SU-DHL-6 (cell line): ENCODE measurements at regions not wholly inside any gene's neighbourhood (a gene's known extent, or its start where the extent isn't known, plus 50 kb on each side); places are given as distances from the start of the nearest gene placed in this dataset.
"Not testable (repeated sequence)": the region's sequence is repeated elsewhere in the genome, so short reads cannot be mapped to it uniquely, and the experiment has no call there.

Experiments
- H2AFZ ChIP-seq: fragments of 200-600 bp; sonication (generic); 2 replicates; pipeline ENCODE4 v1.6.1; 2014; ENCODE audit warnings: low read depth, mild to moderate bottlenecking, moderate library complexity, mixed read lengths, antibody characterized with exemption, low read length; ENCODE audit not compliant: severe bottlenecking
- H3F3A ChIP-seq: fragments of 200-600 bp; shearing (Covaris generic); 2 replicates; pipeline ENCODE4 v1.6.0; 2016; ENCODE audit warnings: antibody characterized with exemption, mild to moderate bottlenecking; ENCODE audit not compliant: insufficient read depth
- H3K27ac ChIP-seq: fragments of 200-600 bp; sonication (generic); 2 replicates; pipeline ENCODE4 v1.5.1; 2016; ENCODE audit warnings: low read depth, mild to moderate bottlenecking, low read length, moderate library complexity, mixed read lengths
- H3K27me3 ChIP-seq: fragments of 200-600 bp; sonication (generic), shearing (Covaris generic); 2 replicates; pipeline ENCODE4 v1.6.0; 2014; ENCODE audit warnings: mild to moderate bottlenecking, low read length
- H3K36me3 ChIP-seq: fragments of 200-600 bp; sonication (generic); 2 replicates; pipeline ENCODE4 v1.6.1; 2014; ENCODE audit warnings: mild to moderate bottlenecking, low read length, mixed read lengths
- H3K4me2 ChIP-seq: fragments of 300-600, 200-600 bp; shearing (Covaris generic), sonication (generic); 2 replicates; pipeline ENCODE4 v1.6.0; 2014; ENCODE audit warnings: low read length, low read depth, mild to moderate bottlenecking; ENCODE audit not compliant: poor library complexity, severe bottlenecking
- H3K4me3 ChIP-seq: fragments of 200-600 bp; sonication (generic); 2 replicates; pipeline ENCODE4 v1.5.1; 2014; ENCODE audit warnings: antibody characterized with exemption, low read length, mild to moderate bottlenecking, mixed read lengths; ENCODE audit not compliant: insufficient read depth, poor library complexity, severe bottlenecking
- H3K79me2 ChIP-seq: fragments of 200-600 bp; sonication (generic); 2 replicates; pipeline ENCODE4 v1.6.1; 2014; ENCODE audit warnings: mild to moderate bottlenecking, low read length, moderate library complexity; ENCODE audit not compliant: insufficient read depth
- H3K9ac ChIP-seq: fragments of 200-600 bp; sonication (generic); 2 replicates; pipeline ENCODE4 v1.7.0; 2014; ENCODE audit warnings: mild to moderate bottlenecking, low read length
- H3K9me2 ChIP-seq: fragments of 200-600 bp; sonication (generic); replicated peaks from 2 replicates; pipeline ENCODE4 v1.6.1; 2014; ENCODE audit warnings: low read length; ENCODE audit not compliant: insufficient read depth
- H3K9me3 ChIP-seq: fragments of 200-600 bp; sonication (generic); 2 replicates; pipeline ENCODE4 v1.6.1; 2014; ENCODE audit warnings: low read length, mixed read lengths; ENCODE audit not compliant: insufficient read depth
- H4K20me1 ChIP-seq: fragments of 200-600 bp; sonication (generic); 2 replicates; pipeline ENCODE4 v1.6.1; 2014; ENCODE audit warnings: low read depth, mild to moderate bottlenecking, antibody characterized with exemption, low read length, moderate library complexity, mixed read lengths
- EZH2phosphoT487 ChIP-seq: fragments of 200-600 bp; sonication (generic), shearing (Covaris generic); conservative IDR thresholded peaks from 2 replicates; pipeline ENCODE4 v1.6.1; 2018; ENCODE audit warnings: mild to moderate bottlenecking, antibody characterized with exemption, low read length, moderate library complexity, mixed read lengths
- TF ChIP-seq, protein P1 (sequence below): fragments of 200-600 bp; sonication (generic); IDR thresholded peaks from one replicate; pipeline ENCODE4 v1.5.1; 2017; ENCODE audit warnings: antibody characterized with exemption, mild to moderate bottlenecking, low read length, moderate library complexity; ENCODE audit not compliant: insufficient read depth, poor library complexity, severe bottlenecking

- Histone ChIP-seq H3K27me3 (no peaks in the 10 kb centered on the region), H2AFZ (no peak overlapping the region), H3K9ac (no peak overlapping the region), H3K4me3 (no peak overlapping the region), H3K9me3 (no peaks in the 10 kb centered on the region), H3K79me2 (no peaks in the 10 kb centered on the region), H3F3A (no peaks in the 10 kb centered on the region), H3K27ac (no peak overlapping the region), H4K20me1 (no peaks in the 10 kb centered on the region), H3K9me2 (no peaks in the 10 kb centered on the region), H3K36me3 (no peaks in the 10 kb centered on the region), H3K4me2 (no peak overlapping the region)
- TF ChIP-seq EZH2phosphoT487: no peak
- TF ChIP-seq, protein P1, sequence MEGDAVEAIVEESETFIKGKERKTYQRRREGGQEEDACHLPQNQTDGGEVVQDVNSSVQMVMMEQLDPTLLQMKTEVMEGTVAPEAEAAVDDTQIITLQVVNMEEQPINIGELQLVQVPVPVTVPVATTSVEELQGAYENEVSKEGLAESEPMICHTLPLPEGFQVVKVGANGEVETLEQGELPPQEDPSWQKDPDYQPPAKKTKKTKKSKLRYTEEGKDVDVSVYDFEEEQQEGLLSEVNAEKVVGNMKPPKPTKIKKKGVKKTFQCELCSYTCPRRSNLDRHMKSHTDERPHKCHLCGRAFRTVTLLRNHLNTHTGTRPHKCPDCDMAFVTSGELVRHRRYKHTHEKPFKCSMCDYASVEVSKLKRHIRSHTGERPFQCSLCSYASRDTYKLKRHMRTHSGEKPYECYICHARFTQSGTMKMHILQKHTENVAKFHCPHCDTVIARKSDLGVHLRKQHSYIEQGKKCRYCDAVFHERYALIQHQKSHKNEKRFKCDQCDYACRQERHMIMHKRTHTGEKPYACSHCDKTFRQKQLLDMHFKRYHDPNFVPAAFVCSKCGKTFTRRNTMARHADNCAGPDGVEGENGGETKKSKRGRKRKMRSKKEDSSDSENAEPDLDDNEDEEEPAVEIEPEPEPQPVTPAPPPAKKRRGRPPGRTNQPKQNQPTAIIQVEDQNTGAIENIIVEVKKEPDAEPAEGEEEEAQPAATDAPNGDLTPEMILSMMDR: no peak
Observed at GRCh38 chr2:125822746-125823145, 833.2 kb upstream of the GYPC start.

DNA sequence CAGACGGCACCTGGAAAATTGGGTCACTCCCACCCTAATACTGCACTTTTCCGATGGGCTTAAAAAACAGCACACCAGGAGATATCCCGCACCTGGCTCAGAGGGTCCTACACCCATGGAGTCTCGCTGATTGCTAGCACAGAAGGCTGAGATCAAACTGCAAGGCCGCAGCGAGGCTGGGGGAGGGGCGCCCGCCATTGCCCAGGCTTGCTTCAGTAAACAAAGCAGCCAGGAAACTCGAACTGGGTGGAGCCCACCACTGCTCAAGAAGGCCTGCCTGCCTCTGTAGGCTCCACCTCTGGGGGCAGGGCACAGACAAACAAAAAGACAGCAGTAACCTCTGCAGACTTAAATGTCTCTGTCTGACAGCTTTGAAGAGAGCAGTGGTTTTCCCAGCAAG lies 830.2 kb upstream of the GYPC start:
- H3K9me2 ChIP-seq, H3K4me2 ChIP-seq, H3K27ac ChIP-seq, H2AFZ ChIP-seq, H3K79me2 ChIP-seq, H3K9me3 ChIP-seq, H3K27me3 ChIP-seq, H3K9ac ChIP-seq, H3K4me3 ChIP-seq, H4K20me1 ChIP-seq, H3F3A ChIP-seq, H3K36me3 ChIP-seq: not testable (repeated sequence)

DNA sequence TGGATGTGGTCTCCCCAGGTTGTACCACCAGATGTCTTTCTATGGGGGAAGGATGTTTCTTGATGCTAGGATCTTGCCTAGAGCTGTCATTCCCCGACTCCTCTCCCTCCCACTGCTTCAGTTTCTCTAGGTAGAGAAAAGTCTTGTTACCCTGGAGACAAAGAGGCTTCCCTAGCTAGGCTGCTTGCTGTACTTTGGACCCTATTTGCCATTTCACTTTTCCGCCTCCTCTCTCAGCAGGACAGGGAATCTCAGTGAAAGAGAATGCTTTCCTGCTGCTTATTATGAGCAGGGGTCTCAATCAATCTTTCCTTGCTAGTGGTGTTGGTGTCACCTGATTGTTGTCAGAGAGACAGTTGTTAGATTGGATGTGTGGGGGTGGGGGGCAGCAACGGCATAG lies 818.8 kb upstream of the GYPC start:
- Histone ChIP-seq H3K9me3 (no peaks in the 10 kb centered on the region), H3K4me2 (no peak overlapping the region), H3K79me2 (no peaks in the 10 kb centered on the region), H3K27me3 (no peaks in the 10 kb centered on the region), H4K20me1 (no peaks in the 10 kb centered on the region), H3K27ac (no peak overlapping the region), H2AFZ (no peak overlapping the region), H3K9ac (no peak overlapping the region), H3K36me3 (no peaks in the 10 kb centered on the region), H3K9me2 (no peaks in the 10 kb centered on the region), H3K4me3 (no peak overlapping the region), H3F3A (no peaks in the 10 kb centered on the region)
- TF ChIP-seq EZH2phosphoT487: no peak
- TF ChIP-seq, protein P1: no peak

DNA sequence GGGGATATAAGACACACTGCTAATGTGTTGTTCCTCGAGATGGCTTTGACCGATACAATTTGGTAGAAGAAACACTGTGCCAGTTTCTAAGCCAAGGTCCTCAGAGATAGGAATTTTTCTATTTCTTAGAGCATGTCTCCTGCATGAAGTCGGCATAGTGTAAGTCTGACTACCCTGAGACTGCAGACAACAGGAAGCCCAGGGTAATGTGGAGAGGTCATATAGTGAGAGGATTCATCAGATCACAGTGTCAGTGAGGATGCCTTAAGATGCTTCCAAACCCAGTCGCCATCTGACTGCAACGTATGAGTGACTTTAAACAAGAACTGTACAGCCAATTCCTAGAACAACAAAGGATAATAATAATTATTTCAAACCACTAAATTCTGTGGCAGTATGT lies 818.3 kb upstream of the GYPC start:
- no peaks in the 10 kb centered on the region for H3F3A ChIP-seq
- no peak overlapping the region for H3K9ac ChIP-seq
- H3K79me2 ChIP-seq: no peaks in the 10 kb centered on the region
- no peak overlapping the region for H3K4me3 ChIP-seq
- no peak overlapping the region for H2AFZ ChIP-seq
- no peak overlapping the region for H3K27ac ChIP-seq
- no peaks in the 10 kb centered on the region for H3K36me3 ChIP-seq
- no peaks in the 10 kb centered on the region for H4K20me1 ChIP-seq
- H3K9me3 ChIP-seq: no peaks in the 10 kb centered on the region
- no peak overlapping the region for H3K4me2 ChIP-seq
- H3K27me3 ChIP-seq: no peaks in the 10 kb centered on the region
- no peaks in the 10 kb centered on the region for H3K9me2 ChIP-seq
- no peak for TF ChIP-seq EZH2phosphoT487
- TF ChIP-seq, protein P1: no peak
